Upper lobe of right lung (tissue), 1 donor: ENCODE measurements at regions not wholly inside any gene's neighbourhood (a gene's known extent, or its start where the extent isn't known, plus 50 kb on each side); places are given as distances from the start of the nearest gene placed in this dataset.

Source experiments
- ATAC-seq: fragments of 200-7000 bp; cut with Tn5 transposase; one replicate; pipeline ENCODE4 v1.9.1; 2020; ENCODE audit warnings: mild to moderate bottlenecking, moderate library complexity
- DNase-seq: peaks from one replicate; pipeline ENCODE4 v3.0.0-alpha.2; 2020
- H3K27ac ChIP-seq: fragments of 200-600 bp; one replicate; pipeline ENCODE4 v1.8.0; 2022
- H3K27me3 ChIP-seq: fragments of 200-600 bp; one replicate; pipeline ENCODE4 v1.8.0; 2022; ENCODE audit warnings: mild to moderate bottlenecking
- H3K36me3 ChIP-seq: fragments of 200-600 bp; one replicate; pipeline ENCODE4 v1.8.0; 2022
- H3K4me1 ChIP-seq: fragments of 200-600 bp; one replicate; pipeline ENCODE4 v1.8.0; 2022
- H3K4me3 ChIP-seq: fragments of 200-600 bp; one replicate; pipeline ENCODE4 v1.8.0; 2022; ENCODE audit warnings: mild to moderate bottlenecking
- H3K9me3 ChIP-seq: fragments of 200-600 bp; one replicate; pipeline ENCODE4 v1.8.0; 2022
- CTCF ChIP-seq: fragments of 200-600 bp; IDR thresholded peaks from one replicate; pipeline ENCODE4 v1.8.0; 2022; ENCODE audit warnings: antibody characterized with exemption
- intact Hi-C: fragments of 100-400 bp; cut with DNase I; formaldehyde crosslinking; loops from one replicate; pipeline ENCODE4 v1.11.0; 2022
- donor health status: DM: no; HTN: yes; CAD: no; lungs with severe emphysema.

GRCh38 chr7:16211402-16211925, 209.9 kb downstream of the CRPPA start:
- no peaks in the 10 kb centered on the region for H3K9me3 ChIP-seq
- no peak for TF ChIP-seq CTCF
- H3K27me3 ChIP-seq: no peaks in the 10 kb centered on the region
- intact Hi-C loops: no loop called here
- no peaks in the 10 kb centered on the region for H3K4me1 ChIP-seq
- no peaks in the 10 kb centered on the region for H3K36me3 ChIP-seq
- H3K4me3 ChIP-seq: no peak overlapping the region
- ATAC-seq: no peak
- no peak overlapping the region for H3K27ac ChIP-seq
- no peak for DNase-seq

- Histone ChIP-seq H3K4me1 (no peaks in the 10 kb centered on the region), H3K36me3 (no peaks in the 10 kb centered on the region), H3K9me3 (no peaks in the 10 kb centered on the region), H3K4me3 (no peak overlapping the region), H3K27me3 (no peaks in the 10 kb centered on the region), H3K27ac (no peak overlapping the region)
- TF ChIP-seq CTCF: no peak
- no peak for DNase-seq
- intact Hi-C loops: no loop called here
- ATAC-seq: no peak
These were observed 211.2 kb downstream of the CRPPA start for GRCh38 chr7:16210171-16210570.

- no peak for ATAC-seq
- TF ChIP-seq CTCF: no peak
- Histone ChIP-seq H3K4me3 (no peak overlapping the region), H3K9me3 (no peaks in the 10 kb centered on the region), H3K4me1 (no peaks in the 10 kb centered on the region), H3K36me3 (no peaks in the 10 kb centered on the region), H3K27me3 (no peaks in the 10 kb centered on the region), H3K27ac (no peak overlapping the region)
- intact Hi-C loops: no loop called here
- DNase-seq: no peak
These were observed 214.0 kb downstream of the CRPPA start for GRCh38 chr7:16207321-16207720.

- ATAC-seq (no peak), DNase-seq (no peak)
- Histone ChIP-seq H3K36me3 (no peaks in the 10 kb centered on the region), H3K27ac (no peak overlapping the region), H3K27me3 (no peaks in the 10 kb centered on the region), H3K4me3 (no peak overlapping the region), H3K4me1 (no peaks in the 10 kb centered on the region), H3K9me3 (no peaks in the 10 kb centered on the region)
- intact Hi-C loops: no loop called here
- TF ChIP-seq CTCF: no peak
These were observed 215.9 kb downstream of the CRPPA start for GRCh38 chr7:16205466-16205865.

- no peak overlapping the region for H3K4me3 ChIP-seq
- H3K9me3 ChIP-seq: no peaks in the 10 kb centered on the region
- H3K36me3 ChIP-seq: no peaks in the 10 kb centered on the region
- intact Hi-C loops: no loop called here
- DNase-seq (no peak), ATAC-seq (no peak)
- H3K27ac ChIP-seq: no peak overlapping the region
- H3K27me3 ChIP-seq: no peaks in the 10 kb centered on the region
- no peak for TF ChIP-seq CTCF
- no peaks in the 10 kb centered on the region for H3K4me1 ChIP-seq
These were observed 216.4 kb downstream of the CRPPA start for GRCh38 chr7:16204953-16205352.

- Histone ChIP-seq H3K9me3 (no peaks in the 10 kb centered on the region), H3K4me3 (no peak overlapping the region), H3K36me3 (no peaks in the 10 kb centered on the region), H3K4me1 (no peaks in the 10 kb centered on the region), H3K27ac (no peak overlapping the region), H3K27me3 (no peaks in the 10 kb centered on the region)
- intact Hi-C loops: no loop called here
- DNase-seq (no peak), ATAC-seq (no peak)
- TF ChIP-seq CTCF: no peak
These were observed 218.3 kb downstream of the CRPPA start for GRCh38 chr7:16203065-16203464.
